Stimulated activated CD4-positive, alpha-beta T cell treated with anti-CD3 and anti-CD28 coated beads, TNF-alpha, amount 100 ng/mL, for 1 hour (primary cell): ENCODE measurements at regions not wholly inside any gene's neighbourhood (a gene's known extent, or its start where the extent isn't known, plus 50 kb on each side); places are given as distances from the start of the nearest gene placed in this dataset.

Source experiments
- DNase-seq, 3 donors: peaks; one replicate each; pipeline ENCODE4 v3.0.0-alpha.2; 2020; ENCODE audit warnings: low read depth in 3 of 3, low spot score in 1 of 3

GRCh38 chr5:167014401-167015056 is 1276.9 kb upstream of the WWC1 start:
- DNase-seq: no peak

- DNase-seq: no peak
Measured at GRCh38 chr5:167020418-167020817, 1271.0 kb upstream of the WWC1 start.

- DNase-seq: no peak
Measured at GRCh38 chr5:167029488-167029887, 1262.0 kb upstream of the WWC1 start.

- no peak for DNase-seq
Measured at GRCh38 chr5:167030500-167031120, 1260.8 kb upstream of the WWC1 start.

GRCh38 chr5:167036585-167036984 is 1254.9 kb upstream of the WWC1 start:
- no peak for DNase-seq

GRCh38 chr5:167049043-167049663 is 1242.3 kb upstream of the WWC1 start:
- DNase-seq: no peak

- no peak for DNase-seq
Measured at GRCh38 chr5:167049771-167050567, 1241.5 kb upstream of the WWC1 start.

- no peak for DNase-seq
Measured at GRCh38 chr5:167050568-167051401, 1240.7 kb upstream of the WWC1 start.

- DNase-seq: no peak
Measured at GRCh38 chr5:167051402-167051768, 1240.1 kb upstream of the WWC1 start.

- no peak for DNase-seq
Measured at GRCh38 chr5:167052791-167053190, 1238.7 kb upstream of the WWC1 start.

GRCh38 chr5:167057665-167058064 is 1233.8 kb upstream of the WWC1 start:
- no peak for DNase-seq

GRCh38 chr5:167061695-167062094 is 1229.8 kb upstream of the WWC1 start:
- no peak for DNase-seq

GRCh38 chr5:167063116-167063515 is 1228.3 kb upstream of the WWC1 start:
- no peak for DNase-seq

- no peak for DNase-seq
Measured at GRCh38 chr5:167063788-167064187, 1227.7 kb upstream of the WWC1 start.

GRCh38 chr5:167064198-167064776 is 1227.2 kb upstream of the WWC1 start:
- DNase-seq: no peak

- DNase-seq: no peak
Measured at GRCh38 chr5:167065794-167066193, 1225.7 kb upstream of the WWC1 start.

GRCh38 chr5:167071981-167072610 is 1219.3 kb upstream of the WWC1 start:
- no peak for DNase-seq

- DNase-seq: no peak
Measured at GRCh38 chr5:167081561-167081960, 1209.9 kb upstream of the WWC1 start.

- no peak for DNase-seq
Measured at GRCh38 chr5:167096816-167097215, 1194.6 kb upstream of the WWC1 start.

- no peak for DNase-seq
Measured at GRCh38 chr5:167104351-167104750, 1187.1 kb upstream of the WWC1 start.
